CD1c-positive myeloid dendritic cell (primary cell): ENCODE measurements at regions not wholly inside any gene's neighbourhood (a gene's known extent, or its start where the extent isn't known, plus 50 kb on each side); places are given as distances from the start of the nearest gene placed in this dataset.
"Not testable (repeated sequence)": the region's sequence is repeated elsewhere in the genome, so short reads cannot be mapped to it uniquely, and the experiment has no call there.

Experiments
- DNase-seq: peaks from one replicate; pipeline ENCODE4 v3.0.0-alpha.2; 2016; ENCODE audit errors: extremely low spot score

DNA sequence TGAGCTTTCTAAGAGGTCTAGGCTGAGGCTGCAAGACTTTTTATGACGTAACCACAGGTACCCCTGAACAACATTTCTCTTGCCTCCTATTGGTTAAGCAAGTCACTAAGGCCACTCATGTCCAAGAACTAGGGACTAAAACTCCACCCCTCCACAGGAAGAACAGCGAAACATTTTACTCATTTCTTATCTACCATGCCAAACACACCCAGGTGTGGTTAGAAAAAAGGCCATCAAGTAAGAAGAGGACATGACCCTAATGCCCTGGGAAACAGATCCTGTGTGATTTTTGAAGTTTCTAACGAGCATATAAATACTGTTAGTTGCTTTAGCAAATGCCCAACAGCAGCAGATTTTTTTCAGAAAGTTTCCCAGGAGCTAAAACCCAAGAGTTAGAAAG is 282.4 kb upstream of the DYNLRB2 start:
- DNase-seq = no peak

DNA sequence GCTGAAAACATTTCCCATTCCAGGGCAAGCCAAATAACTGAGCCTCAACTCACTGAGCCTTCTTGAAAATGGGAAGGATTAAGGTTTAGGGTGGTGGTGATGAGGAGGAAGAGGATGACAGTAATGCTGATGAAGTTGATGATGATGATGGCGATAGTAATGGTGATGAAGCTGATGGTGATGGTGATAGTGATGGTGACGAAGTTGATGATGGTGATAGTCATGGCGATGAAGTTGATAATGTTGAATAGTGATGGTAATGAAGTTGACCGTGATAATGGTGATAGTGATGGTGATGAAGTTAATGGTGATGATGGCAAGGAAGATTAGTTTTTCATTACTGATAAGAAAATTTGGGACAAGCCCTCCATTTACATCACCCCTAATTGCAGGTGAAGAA is 285.8 kb upstream of the DYNLRB2 start:
- no peak for DNase-seq

DNA sequence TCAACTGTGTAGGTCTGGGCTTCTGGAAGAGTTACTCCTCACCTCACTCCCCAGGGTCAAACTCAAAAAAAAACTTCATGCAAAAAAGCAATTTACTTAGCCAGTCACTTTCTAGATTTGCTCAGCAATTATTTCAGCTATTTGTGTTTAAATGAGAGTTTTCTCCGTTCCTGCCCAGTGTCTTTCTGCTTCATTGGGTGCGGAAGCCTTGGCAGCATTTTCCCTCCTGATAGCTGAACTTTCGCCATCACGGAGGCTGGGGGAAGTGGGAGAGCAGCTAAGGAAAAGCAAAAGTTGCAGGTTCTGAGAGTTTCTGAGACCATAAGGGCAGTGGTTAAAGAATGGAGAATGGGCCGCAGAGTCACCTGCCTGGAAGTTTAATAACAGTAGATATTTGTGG is 287.1 kb upstream of the DYNLRB2 start:
- DNase-seq = no peak

DNA sequence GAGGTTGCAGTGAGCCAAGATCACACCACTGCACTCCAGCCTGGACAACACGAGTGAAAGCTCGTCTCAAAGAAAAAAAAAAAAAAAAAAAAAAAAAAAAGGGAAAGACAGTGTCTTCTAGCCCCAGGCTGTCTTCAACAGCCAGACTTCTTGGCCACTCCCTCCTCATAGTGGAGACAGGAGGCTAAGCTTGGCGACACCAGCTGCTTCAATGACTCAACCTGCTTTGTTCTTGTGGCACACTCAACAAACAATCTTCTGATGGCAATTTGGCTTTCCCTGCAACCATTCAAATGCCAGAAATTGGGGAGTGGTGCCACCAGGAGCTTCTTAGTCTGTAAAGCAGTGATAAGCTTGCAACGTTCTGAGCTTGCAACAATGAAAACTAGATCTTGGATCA is 290.4 kb upstream of the DYNLRB2 start:
- DNase-seq = no peak

DNA sequence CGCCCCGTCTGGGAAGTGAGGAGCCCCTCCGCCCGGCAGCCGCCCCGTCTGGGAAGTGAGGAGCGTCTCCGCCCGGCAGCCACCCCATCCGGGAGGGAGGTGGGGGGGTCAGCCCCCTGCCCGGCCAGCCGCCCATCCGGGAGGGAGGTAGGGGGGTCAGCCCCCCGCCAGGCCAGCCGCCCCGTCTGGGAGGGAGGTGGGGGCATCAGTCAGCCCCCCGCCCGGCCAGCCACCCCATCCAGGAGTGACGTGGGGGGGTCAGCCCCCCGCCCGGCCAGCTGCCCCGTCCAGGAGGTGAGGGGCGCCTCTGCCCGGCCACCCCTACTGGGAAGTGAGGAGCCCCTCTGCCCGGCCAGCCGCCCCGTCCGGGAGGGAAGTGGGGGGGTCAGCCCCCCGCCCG is 297.5 kb upstream of the DYNLRB2 start:
- not testable (repeated sequence) for DNase-seq

DNA sequence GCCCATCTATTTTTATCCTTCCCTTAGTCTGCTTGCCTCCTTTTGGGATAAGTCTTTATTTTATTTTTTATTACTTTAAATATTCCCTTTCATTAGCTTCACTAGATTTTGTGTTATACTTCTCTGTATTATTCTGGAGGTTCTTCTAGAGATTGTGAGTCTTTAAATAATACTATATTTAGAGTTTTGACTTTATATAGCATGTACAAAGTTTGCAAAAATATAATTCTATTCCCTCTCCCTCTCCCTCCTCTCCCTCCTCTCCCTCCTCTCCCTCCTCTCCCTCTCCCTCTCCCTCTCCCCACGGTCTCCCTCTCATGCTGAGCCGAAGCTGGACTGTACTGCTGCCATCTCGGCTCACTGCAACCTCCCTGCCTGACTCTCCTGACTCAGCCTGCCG is 298.5 kb upstream of the DYNLRB2 start:
- DNase-seq = not testable (repeated sequence)

DNA sequence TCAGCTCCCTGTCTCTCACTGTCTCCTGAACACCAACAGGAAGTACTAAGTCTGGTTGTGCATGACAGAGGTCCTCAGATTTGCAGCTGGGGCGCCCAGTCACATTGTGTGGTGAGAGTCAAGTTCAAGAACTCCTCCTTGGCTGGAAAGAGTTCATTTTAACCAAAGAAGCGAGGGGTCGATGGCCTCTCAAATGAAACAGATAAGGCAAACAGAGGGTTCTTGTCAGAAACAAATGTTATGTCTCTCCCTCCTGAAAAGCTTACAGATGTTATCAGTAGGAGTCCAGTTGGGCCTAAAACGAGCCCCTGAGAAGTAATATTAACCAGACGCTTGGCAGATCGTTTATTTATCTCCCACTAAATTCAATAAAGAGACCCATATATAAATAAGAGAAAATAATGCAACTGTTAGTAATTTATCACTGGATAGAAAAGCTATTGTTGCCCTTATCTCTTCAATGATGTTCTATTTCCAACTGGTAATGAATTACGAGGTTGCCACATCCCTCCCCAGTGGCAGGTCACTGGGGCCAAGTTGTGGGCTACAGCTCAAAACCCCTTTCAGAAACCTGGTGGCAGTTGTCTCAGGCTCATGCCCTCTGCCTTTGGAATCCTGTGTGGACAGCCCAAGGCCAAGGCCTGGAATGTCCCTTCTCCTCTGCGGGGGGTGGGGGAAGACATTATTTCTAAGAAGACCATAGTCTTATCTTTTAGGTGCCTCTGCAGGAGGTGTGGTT is 307.5 kb upstream of the DYNLRB2 start:
- DNase-seq = no peak

DNA sequence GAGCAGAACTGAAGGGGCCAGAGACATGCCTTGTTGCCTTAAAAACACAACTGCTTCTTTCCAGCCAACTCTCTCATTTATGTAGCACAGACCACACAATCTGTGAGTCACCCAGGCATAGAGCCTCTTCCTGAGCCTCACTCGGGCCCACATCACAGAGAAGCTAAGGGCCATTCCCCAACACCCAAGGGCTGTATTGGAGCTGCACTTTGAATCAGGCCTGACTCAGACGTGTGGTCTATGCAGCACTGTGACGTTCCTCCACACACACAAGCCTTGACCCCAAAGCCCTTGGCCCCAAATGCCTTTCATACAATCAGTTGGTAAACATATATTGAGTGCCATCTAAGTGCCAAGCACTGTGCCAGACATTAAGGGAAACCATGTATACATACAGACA is 308.9 kb upstream of the DYNLRB2 start:
- no peak for DNase-seq

DNA sequence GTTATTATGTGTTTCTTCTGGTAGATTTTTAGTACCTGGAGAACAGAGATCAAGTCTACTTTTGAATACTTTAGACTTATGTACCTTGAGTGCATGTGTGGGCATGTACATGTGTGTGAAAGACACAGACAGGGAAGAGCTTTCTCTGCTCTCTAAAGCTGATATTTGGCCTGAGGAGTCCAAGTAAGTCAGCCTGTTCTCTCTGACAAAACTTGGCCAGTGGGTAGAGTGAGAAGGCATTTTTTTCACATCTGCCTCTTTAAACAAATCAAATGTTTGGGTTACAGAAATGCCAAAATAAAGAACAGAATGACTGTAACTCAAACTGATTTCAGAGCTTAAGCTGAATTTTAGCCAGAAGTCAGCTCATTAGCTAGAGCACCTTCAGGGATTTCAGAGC is 309.7 kb upstream of the DYNLRB2 start:
- no peak for DNase-seq

DNA sequence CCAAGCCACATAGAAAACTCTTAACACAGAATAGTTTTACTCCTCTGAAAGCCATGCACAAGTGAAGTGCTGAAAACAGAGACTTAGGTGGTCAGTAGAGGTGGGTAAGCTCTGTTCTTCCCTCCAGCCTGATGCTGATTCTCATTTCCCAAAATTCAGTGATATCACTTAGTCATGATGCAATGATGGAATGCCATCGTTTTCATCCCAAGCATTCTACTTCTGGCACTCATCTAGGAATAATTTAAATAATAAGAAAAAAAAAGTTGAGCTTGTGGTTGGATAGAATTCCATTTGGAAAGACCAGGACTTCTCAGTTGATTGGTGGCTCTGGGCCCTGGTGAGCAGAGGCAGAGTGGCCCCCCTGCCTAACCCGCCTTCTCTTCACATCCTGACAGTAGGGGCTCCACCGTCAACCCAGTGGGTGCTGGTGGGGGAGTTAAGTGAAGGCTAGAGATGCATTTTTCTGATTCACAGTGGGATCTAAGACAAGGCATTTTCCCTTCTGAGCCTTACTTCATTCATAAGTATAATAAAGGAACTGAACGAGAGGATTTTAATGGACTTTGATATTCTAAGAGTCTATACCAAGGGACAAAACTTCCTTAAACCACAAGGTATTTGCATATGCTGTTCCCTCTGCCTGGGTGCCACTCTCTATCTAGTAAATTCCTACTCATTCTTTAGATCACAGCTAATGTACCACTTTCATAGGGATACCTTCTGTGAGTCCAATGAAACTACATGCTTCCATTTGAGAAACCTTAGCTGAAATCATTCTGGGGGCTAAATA is 310.3 kb upstream of the DYNLRB2 start:
- DNase-seq = no peak

DNA sequence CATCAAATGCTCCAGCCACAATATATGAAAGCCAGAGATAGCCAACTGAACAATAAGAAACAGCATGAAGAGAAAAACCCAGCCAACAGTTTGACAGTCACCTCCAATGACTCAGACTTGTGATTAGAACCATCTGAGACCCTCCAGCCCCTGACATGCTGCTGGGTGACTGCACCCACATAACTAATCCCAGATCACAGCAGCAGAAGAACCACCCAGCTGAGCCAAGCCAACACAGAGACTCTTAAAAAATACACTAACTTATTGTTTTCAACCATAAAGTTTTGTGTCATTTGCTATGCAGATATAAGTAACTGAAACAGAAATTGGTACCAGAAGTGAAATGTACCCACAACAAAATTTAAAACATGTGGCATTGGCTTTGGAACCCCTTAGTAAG is 314.3 kb upstream of the DYNLRB2 start:
- no peak for DNase-seq

DNA sequence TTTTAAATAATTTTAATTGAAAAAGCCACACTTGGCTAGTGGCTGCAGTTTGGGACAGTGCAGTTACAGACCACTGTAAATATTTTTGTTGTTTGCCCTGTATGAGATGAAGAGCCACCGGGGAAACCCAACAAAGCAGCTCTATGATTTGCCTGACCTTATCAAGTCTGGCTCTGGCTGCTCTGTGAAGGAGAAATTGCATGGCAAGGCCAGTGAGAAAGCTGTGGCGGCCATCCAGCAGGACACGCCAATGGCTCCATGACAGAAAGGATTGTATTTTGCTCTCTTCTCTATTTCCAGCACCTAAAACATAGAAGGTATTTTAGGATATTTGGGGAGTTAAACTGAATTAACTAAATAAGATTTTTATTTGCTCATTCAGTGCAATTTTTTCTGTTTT is 330.0 kb upstream of the DYNLRB2 start:
- no peak for DNase-seq

DNA sequence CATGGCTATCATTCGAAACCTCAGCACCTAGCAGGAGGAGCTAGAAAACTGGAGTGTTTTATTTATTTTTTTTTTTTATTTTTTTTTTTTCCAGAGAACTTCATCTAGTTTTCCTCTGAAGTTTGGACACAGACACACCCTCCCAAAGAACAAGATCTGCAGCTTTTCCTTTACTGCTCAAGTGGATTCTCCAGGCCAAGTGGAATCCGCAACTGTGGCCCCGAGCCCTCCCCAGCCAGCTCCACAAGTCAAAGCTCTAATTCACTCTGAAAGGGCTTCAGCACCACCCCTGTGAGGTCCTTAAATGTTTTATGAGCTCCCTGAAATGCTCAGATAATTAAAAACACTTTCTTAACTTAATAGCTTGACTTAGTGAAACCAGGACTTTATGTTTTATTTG is 332.1 kb upstream of the DYNLRB2 start:
- DNase-seq = no peak

DNA sequence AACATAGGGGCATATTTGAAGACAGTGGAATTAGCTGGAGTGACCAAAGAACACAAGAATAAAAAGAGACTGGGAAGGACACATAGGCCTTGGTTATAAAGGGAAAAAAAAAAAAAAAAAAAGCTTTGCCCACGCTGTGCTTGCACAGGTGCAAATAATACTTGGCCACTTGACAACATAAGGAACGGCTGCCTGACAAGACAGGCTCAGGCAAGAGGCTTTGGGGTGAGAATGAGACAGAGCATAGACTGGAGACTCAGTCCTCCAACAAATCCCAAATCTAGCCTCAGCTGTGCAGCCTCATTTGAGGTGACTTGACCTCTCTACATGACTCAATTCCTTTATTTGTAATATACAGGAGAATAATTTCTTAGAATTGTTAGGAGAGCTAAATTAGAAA is 332.8 kb upstream of the DYNLRB2 start:
- DNase-seq = no peak

DNA sequence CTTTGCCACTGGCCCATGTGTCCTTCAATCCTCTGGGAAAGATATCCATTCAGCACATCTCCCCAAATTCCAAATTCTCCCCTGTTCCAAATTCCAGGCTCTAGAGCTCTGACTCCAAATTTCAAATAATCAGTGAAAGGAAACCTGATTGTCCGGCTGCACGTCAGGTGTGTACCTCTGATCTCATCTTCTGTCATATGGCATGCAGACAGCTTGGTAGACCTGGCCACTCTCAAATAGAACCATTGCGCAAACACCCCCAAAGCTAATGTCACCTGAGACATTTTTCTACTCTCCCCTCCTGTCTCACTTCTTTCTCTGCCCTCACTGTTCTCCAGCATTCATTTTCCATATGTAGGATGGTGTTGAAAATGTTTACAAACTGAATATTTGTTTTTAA is 337.0 kb upstream of the DYNLRB2 start:
- no peak for DNase-seq

DNA sequence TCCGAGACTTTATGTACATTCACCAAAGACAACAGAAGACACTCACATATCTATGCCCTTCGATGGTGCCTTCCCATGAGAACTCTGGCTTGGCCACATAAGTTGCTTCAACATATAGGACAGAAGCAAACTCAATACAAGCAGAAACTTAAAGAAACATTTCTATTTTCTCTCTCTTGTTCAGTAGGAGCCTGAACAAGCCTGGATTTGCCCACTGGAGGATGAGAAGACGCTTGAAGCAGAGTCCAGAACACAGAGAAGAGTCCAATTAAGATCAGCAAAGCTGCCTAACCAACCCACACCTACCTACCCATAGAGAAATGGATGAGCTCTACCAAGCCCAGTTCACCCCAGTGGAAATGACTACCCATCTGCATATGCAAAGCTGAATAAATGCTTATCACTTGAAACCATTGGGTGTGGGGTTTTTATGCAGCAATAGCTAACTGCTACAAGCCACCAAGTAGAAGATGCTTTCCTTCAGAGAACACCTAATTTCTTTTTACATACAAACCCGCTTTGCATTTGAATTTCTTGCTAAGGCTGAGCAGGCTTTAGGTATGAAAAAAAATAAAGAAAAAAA is 337.9 kb upstream of the DYNLRB2 start:
- no peak for DNase-seq

DNA sequence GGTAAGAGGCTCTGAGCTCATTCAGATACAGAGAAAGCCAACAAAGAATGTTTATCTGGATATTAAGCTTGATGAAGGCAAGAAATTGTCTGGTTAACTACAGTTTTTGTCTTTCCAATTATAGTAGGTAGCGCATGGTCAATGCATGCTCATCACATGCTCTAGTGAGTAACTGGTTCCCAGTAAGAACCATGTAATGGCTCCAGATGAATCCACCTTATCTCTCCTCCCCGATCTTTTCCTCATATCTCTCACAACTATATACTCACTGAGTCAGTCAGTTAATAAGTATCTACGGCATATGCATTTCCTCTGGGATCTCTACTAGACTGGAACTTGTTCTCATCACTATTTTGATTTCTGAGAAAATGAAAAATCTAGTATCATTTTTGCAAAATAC is 340.7 kb upstream of the DYNLRB2 start:
- DNase-seq = no peak

DNA sequence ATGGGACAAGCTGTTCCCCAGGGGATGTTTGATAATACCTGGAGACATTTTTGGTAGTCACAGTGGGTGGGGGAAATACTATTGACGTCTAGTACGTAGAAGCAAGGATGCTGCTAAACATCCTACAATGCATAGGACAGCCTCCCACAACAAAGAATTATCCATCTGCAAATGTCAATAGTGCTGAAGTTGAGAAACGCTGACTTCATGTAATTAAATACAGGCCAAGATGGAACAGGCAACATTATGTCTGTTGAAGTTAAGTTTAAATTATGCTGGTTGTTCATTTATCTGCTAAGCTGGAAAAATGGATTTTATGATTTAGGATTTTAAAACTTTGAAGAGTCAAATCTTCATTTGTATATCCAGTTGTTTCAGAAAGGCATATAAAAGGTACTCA is 341.2 kb upstream of the DYNLRB2 start:
- DNase-seq = no peak

DNA sequence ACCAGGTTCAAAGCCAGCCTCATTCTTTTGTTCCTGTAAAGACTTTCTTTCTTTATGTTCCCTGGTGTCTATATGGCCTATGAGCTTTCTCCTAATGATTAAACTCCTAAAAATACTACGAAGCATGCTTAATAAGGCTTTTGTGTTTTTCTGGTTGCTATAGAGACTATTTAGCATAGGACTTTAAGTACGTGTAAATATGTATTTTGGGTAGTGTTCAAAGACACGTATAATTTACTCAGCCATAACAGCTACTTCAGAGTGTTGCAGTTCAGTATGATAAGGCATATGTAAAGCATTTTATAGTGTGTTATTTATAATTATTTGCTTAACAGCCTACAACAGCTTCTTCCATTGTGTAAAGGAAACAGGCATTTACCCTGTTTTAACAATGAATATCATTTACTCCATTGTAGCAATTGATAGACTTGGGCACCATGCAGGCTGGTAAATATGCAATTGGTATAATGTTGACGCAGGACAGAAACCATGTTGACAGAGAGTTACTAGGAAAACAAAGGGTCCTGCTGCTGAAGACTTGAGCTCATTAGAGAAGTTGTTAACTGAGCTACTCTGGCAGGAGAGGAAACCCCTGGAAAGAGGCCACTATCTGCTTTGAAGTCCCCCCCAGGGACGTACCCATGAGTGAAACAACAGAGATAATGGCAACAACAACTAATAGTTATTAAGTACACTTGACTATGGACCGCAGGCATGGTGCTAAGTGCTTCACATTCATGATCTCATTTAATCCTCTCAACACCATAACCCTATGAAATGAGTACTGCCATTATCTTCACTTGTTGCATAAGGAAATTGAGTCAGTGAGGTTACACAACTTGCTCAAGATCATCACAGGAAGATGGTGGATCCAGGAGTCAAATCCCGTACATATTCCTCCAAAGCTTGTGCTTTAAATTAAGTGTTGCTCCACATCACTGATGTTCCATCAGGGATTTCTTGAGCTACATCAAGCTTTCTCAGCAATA is 342.2 kb upstream of the DYNLRB2 start:
- DNase-seq = no peak

DNA sequence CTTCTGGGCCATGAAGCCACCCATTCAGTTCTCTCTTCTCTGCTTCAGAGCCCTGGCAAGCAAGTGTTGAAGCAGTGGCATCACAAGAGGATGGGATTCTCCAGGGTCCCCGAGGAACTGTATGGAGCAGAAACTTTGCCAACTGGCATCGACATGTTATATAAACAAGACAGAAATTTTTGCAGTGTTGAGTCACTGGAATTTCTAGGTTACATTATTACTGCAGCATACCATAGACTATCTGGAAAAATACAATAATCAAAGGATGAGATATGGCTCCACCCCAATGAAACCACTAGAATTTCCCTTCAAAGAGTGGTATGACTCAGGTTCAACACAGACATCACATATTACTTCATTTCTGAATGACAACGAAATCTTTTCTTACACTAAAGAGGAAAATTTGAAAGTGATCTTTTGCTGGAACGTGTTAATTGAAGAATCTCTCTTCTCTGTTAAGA is 343.0 kb upstream of the DYNLRB2 start:
- no peak for DNase-seq

DNA sequence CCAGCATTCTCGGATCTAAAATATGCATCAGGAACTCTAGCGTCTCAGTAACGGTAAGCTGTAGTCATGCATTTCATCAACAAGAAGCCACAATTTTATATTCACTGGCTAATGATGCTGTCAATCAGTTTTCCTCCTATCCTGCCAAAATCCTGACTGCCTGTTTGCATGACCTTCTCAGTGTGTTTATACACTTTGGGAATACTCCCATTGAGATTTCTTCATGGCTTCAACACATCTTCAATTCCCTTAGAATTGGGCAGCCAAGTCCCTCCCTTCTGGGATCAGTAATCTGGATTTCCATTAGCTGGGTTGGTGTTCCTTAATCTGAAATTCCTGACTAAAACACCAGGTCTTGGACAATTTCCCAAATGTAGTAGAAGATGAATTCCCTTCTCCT is 348.9 kb upstream of the DYNLRB2 start:
- no peak for DNase-seq
